SU-DHL-6 (cell line): ENCODE measurements at regions not wholly inside any gene's neighbourhood (a gene's known extent, or its start where the extent isn't known, plus 50 kb on each side); places are given as distances from the start of the nearest gene placed in this dataset.

Experiments used
- EZH2phosphoT487 ChIP-seq: fragments of 200-600 bp; sonication (generic), shearing (Covaris generic); conservative IDR thresholded peaks from 2 replicates; pipeline ENCODE4 v1.6.1; 2018; ENCODE audit warnings: mild to moderate bottlenecking, antibody characterized with exemption, low read length, moderate library complexity, mixed read lengths
- TF ChIP-seq, protein P1 (sequence below): fragments of 200-600 bp; sonication (generic); IDR thresholded peaks from one replicate; pipeline ENCODE4 v1.5.1; 2017; ENCODE audit warnings: antibody characterized with exemption, mild to moderate bottlenecking, low read length, moderate library complexity; ENCODE audit not compliant: insufficient read depth, poor library complexity, severe bottlenecking

DNA sequence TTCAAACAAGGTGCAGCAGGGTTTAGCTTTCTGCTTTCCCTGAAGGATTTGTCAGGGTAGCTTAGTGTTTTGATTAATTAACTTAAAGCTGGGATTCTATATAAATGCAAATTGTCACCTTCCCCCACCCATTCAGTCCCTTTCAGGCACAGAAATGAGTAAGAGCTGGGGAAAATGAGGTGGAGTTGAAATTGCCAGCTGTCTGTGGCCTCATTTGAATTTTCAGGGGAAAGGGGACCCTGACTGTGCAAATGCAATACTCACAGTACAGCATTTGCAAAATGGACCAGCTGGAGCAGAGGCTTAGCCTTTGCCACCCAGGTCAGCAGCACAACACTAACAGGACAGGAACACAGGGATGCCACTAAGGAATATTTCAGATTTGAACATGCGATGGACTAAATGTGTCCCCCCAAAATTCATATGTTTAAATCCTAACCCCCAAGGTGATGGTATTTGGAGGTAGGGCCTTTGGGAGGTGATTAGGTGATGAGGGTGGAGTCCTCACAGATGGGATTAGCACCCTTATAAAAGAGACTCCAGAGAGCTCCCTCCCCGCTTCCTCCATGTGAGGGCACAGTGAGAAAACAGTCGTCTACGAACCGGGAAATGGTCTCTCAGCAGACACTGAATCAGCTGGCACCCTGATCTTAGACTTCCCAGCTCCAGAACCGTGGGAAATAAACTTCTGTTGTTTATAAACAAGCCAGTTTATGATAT, 59.5 kb upstream of the CYSLTR2 start:
- TF ChIP-seq, protein P1, sequence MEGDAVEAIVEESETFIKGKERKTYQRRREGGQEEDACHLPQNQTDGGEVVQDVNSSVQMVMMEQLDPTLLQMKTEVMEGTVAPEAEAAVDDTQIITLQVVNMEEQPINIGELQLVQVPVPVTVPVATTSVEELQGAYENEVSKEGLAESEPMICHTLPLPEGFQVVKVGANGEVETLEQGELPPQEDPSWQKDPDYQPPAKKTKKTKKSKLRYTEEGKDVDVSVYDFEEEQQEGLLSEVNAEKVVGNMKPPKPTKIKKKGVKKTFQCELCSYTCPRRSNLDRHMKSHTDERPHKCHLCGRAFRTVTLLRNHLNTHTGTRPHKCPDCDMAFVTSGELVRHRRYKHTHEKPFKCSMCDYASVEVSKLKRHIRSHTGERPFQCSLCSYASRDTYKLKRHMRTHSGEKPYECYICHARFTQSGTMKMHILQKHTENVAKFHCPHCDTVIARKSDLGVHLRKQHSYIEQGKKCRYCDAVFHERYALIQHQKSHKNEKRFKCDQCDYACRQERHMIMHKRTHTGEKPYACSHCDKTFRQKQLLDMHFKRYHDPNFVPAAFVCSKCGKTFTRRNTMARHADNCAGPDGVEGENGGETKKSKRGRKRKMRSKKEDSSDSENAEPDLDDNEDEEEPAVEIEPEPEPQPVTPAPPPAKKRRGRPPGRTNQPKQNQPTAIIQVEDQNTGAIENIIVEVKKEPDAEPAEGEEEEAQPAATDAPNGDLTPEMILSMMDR = no peak
- TF ChIP-seq EZH2phosphoT487 = no peak
